ENCODE measurements at regions not wholly inside any gene's neighbourhood (a gene's known extent, or its start where the extent isn't known, plus 50 kb on each side); places are given as distances from the start of the nearest gene placed in this dataset.

DNA sequence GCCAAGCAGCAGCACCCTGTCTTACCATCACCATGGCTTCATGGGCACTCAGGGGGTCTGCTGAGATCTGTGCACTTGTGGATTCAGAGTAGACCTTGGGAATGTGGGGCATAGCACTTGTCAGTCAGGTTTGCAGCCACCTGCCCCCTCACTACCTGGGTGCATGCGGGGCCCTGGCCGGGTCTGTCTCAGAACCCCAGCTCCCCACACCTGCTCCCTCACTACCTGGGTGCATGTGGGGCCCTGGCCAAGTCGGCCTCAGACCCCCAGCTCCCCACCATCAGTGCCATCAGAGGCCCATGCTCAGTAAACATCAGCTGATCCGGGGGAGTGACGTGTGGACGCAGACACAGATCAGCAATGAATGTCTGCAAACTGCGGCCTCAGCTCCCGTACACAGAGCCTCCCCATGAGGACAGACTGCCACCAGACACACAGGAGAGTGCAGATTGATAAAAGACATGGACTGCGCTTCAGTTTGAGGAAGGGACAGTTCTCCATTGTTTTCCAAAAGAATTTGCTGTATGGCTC is 205.1 kb downstream of the GLI2 start:
- DNase-seq = no peak

DNA sequence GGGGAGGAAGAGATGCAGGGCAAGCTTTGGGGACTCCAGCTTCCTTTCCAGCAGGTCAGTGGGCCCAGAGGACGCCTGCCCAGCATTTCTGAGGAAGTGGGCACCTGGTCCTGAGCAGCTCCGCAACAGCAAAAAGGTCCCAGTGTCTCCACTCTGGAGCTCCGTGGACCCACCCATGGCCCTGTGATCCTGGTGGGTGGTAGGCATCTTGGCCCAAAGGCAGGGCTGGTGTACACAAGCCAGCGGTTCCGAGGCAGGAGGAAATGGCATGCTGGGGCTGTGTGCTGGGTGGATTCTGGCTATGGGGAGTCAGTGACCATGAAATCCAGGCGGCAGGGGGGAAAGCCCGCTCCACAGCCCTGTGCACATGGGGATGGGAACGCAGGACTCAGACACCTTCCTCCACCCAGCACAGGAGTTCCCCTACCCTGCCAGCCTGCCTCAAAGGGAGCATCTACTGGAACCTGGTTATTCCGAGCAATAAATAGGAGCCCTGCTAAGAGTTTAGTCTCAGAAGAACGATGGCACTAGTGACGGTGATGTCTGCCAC is 206.0 kb downstream of the GLI2 start:
- no peak for DNase-seq

DNA sequence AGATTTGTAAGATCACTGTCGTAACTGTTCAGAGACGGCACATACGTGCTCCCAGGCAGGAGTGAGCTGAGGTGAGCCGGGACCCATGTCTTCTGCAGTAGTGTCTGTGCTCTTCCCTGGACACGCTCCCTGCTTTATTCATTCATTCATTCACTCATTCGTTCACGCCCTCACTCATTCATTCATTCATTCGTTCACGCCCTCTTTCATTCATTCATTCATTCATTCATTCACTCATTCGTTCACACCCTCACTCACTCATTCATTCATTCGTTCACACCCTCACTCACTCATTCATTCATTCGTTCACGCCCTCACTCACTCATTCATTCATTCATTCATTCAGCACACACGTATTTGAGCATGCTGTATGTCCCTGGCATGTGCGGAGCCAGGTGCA is 207.0 kb downstream of the GLI2 start:
- no peak for DNase-seq

DNA sequence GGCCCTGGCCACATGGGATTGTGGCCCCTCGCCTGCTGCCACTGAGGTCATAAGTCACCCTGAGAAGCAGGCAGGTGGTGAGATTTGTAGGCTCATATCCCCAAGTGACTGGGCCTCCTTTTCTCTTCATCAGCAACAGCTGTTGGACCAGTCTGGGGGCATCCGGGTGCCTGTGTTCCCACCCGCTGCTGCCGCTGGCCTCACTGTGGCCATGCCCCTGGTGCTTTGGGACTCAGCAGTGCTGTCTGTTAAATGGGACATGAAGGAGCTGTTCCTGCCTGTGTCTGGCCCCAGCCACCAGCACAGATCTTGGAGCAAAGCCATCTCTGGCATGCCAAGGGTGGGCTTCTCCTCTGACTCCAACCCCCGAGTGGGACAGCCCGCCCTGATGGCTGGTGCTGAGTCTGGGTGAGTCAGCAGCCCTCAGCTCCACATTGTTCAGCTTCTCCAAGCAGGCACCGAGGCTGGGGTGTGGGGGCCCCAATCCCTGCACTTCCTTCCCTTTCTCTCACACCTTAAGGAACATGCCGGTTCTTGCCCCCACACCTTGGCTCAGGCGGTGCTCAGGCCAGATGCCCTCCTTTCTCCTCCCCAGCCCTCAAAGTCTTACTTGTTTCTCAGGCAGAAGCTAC is 207.9 kb downstream of the GLI2 start:
- DNase-seq = no peak

DNA sequence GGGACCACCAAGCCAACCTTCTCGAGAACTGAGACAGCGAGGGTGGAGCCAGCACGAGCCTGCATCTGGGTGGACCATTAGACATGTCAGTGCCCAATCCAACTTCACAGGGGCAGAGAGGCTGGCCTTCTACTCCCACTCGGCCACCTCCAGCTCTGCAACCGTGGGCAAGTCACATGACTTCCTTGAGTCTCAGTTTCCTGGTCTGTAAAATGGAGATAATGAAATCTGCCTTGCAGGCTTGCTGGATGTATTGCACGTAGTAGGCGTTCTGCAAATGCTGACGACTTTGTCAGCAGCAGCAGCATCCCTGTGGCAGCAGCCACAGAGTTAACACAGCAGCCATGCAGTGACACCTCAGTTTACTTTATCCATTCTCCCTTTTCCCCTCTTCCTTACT is 208.9 kb downstream of the GLI2 start:
- DNase-seq = no peak

DNA sequence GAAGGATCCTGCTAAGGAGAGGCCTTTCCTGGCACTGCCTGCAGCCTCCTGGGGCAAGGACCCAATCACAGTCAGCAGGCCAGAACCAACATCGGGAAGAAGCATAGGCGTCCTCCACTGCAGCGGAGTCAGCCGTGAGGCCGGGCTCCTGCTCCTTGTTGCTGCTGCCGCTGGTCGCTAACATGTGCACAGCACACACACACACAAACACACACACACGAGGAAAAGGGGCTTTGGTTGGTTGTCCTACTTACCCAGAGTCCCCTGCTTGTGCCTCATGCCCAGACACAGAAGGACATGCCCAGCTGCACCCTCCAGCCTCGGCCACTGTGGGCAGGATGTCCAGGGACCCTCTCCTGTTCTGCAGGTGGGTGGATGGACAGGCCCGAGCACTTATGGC is 209.4 kb downstream of the GLI2 start:
- DNase-seq = no peak

DNA sequence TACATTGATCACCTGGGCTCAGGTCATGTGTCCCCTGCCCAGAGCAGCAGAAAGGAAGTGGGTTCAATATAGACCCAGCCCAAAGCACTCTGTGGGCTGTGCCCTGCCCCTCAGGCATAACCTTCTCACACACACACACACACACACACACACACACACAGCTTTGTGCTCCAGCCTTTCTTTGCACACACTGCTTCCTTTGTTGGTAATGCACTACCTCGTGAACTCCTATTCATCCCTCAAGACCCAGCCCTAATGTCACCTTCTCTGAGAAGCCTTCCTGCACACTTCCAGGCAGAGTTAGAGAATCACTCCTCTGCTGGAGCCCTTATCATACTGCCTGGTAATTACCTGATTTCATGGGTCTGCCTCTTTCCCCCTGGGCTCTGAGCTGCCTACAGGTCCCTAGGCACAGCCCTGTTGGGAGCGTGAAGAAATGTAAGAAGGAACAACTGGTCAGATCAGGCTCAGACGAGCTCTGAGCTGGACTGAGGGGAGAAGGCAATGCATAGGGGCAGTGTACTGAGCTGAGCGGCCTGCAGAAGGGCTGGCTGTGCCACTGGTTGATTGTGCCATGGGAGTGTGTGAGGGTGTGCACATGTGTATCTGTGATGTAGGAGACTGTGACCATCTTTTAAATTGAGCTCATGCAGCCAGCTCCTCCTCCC is 210.3 kb downstream of the GLI2 start:
- DNase-seq = no peak

DNA sequence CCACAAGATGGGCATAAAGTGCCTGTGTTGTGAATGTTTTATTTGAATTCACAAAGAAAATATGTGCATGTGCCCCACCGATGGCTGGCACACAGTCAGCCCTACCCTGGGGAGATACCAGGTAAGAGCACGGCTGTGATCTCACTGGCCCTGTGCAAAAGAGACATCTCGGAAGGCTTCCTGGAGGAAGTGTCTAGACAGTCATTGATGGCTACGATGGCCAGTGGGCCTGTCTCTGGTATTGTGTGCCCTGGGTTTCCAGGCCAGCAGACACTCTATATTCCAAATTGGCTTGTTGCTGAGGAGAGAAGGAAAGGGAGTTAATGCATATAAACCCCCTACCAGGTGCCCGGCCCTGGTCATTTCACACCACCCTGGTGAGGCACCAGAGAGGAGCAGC is 211.7 kb downstream of the GLI2 start:
- no peak for DNase-seq

DNA sequence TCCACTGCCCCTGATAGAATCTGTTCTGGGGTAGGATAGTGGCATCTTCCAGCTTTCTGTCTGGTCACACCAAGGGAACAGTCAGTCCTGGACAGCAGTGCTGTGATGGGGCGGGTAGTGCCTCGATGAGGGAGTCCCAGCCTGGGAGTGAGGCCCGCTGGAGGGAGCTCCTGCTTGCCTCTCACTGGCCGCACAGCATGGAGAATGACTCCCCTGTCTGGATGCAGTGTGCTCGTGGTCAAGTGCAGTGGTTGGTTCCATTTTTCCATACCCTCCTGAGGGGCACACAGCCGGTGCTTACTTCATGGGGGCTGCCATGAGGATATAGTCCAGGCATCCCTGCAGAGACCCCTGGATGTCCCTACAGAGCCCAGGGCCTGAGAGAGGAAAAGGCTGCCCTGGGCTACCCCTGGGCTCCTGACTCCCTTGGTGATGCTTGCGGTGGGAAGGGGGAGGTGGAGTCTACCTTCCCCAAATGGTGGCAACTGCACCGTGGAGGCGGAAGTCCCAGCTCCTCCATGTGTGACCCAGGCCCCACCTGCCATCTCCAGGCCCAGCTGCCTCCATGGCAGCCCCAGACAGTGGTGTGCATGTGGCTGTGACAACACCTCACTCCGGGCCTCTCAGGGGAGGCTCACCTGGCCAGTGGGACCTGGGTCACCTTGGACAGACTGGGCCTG is 212.5 kb downstream of the GLI2 start:
- no peak for DNase-seq

DNA sequence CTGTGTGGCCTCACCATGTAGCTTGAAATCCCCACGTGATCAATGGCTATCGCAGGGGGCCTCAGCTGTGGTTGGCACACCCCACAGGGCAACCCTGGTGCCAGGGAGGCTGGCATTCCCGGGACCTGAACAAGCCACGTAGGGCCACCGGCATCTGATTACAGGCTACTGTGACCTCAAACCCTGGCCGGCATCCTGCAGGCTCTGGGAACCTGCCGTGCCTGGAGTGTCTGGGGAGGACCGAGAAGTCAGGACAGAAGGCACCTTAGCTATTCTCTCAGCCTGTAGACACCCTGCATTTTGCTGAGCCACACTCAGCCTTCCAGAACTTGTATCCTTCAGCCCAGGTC is 213.0 kb downstream of the GLI2 start:
- no peak for DNase-seq

DNA sequence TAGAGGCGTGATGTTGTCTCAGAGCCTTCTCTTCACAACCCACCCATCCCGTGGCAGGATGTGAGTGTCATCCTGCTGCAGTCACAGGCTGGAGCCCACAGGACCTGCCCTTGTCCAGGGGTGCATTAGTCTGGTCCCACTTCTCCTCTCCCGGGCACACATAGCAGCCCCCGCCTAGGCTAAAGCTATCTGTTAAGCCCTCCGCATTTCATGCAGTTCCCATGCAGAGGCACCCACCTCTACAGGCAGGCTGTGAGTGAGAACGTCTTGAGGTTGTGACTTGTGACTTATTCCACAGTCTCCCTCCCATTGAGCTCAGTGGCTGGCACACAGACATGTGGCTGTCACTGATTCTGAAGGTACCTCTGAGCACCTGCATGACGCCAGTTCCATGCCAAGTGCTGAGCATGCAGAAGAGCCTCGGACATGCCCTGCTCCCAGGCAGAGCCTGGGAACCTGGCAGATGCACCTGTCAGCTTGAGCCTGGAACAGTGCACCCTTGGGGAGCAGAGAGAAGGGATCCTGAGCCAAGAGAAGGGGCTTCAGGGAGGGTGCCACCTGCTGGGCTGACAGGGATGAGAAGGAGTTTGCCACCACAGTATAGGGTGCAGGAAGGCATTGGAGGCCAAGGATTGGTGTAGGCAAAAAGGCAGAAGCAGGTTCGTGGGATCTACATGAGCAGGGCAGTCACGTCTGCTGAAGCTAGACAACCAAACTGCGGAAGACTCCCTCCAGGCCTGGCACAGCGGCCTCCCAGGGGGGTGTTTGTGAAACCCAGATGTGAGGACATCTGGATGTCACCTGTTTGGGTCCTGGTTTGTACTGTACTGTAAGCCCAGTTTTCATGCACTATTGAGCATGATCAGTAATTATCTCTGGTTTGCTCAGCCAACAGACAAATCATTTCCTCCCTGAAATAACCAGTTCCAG is 213.6 kb downstream of the GLI2 start:
- no peak for DNase-seq

DNA sequence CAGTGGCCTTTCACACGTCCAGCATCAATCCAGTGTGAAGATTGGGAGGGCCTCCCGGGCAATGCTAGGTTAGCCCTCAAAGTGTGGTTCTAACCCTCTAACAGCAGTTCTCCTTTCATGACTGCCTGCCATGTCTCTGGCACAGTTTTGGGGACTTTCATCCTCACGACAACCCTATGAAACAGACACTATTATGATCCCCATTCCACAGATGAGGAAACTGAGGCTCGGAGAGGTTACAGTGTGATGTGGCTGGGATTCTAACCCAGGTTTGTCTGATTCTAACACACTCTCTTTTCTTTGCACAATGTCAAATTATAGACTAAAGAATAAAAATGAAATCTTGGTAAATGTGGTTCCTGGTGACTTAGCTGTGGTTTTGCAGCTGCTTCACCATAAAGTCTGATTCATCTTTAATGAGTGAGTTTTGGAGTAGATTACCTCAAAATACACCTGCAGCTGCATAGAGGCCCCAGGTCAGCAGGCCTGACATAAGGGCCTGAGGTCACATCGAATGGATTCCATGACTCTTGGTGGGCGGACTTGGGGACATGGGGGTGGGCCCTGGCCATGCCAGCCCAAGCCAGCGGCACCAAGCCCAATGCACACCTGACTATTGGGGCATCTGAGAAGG is 214.4 kb downstream of the GLI2 start:
- no peak for DNase-seq

DNA sequence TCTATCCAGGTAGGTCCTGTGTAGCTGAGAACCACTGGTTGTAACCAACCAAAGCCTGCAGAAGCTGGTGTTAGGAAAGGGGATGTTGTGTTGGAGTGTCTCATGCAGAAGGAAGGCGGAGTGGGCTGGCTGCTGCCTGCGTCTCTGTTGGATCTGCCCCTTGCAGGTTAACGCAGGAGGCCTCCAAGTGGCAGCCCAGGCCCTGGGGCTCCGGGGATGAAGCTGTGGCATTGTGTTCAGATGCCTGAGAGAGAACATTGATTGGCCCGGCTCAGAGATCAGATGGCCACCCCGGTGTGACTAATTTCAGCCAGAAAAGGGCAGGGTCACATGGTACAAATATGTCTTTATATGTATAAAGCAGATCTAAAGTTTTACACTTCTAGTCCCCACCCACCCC is 216.0 kb downstream of the GLI2 start:
- DNase-seq = no peak

DNA sequence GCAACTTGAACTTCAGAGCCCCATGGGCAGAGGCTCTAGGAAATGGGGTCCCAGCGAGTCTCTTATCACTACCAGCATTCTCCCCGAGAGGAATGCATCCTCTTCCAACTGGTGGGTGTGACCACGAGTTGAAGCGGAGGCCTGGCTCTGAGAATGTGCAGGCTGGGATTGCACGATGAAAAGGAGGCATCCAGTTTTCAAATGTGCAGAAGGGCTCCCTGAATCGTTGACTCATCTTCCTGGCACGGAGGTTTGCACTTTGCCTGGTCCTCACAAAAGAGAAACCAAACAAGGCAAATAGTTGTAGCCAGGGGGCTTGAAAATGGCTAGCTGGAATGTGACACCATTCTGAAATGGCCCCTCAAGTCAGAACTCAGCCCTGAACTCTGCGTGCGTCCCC is 216.7 kb downstream of the GLI2 start:
- DNase-seq = no peak

DNA sequence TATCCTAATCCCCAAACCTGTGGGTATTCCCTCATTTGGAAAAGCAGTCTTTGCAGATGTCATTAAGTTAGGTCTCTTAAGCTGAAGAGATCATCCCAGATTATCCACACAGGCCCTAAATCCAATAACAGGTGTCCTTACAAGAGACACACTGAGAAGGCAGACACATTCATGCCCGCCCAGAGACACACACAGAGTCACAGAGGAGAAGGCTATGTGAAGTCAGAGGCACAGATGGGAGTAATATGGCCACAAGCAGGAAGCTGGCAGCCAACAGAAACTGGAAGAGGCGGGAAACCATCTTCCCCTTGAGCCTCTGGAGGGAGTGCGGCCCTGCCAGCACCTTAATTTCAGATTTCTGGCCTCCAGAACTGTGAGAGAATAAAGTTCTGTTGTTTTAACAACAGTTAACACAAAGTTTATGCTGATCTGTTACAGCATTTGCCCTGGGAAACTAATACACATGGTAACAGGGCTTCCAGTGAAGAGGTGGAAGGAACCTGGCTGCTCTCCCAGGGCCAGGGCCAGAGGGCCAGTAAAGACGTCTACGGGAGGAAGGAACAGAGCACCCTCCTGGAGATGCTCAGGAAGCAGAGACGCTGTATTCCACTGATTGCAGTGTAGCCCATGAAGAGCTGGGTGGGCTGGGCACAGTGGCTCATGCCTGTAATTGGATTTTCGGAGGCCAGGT is 217.5 kb downstream of the GLI2 start:
- DNase-seq = no peak

DNA sequence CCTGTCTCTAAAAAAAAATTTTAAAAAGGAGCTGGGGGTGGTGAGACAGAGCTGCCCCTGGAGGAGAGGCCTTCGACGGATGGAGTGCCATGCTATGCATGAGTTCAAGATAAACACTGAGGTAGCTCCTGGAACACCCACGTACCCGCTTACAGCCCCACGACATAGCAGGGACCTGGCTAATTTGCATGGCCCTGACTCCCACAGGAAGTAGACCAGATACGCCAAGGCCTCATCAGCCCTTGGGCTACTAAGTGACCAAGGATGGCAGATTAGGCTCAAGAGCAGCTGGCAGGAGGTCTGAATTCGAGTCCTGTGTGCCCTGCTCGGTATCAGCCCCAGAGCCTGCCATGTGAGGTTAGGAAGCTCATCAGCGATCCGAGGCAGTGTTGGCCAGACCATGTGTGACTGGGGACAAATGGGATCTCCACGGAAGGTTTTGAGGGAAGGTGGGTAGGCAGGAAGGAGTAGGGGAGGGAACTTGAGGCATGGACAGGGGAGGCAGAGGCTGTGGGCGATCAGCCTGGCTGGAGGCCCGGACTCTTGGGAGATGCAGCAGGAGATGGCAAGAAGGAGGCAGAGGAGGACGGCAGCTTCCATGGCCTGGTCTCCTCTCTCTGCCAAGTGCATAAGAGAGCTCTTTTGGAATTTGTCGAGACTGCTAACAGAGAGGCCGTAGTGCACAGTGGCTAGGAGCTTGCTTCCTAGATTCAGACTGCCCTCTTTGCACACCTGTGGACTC is 218.3 kb downstream of the GLI2 start:
- no peak for DNase-seq

DNA sequence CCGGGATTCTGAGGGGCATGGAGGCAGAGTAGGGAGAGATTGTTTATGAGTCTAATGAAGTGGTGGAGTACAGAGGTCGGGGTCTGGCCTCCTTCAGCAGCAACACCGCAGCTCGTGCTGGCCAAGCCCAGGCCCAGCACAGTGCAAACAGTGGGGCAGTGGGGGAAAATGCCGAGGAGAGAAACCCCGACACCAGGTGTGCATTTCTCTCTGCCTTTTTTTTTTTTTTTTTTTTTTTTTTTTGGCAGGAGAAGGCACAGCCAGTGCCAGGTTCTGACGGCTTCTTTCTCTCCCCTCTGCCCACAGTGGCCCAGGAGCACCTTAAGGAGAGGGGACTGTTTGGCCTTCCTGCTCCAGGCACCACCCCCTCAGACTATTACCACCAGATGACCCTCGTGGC is 219.3 kb downstream of the GLI2 start:
- peak; percentile 1 for DNase-seq

DNA sequence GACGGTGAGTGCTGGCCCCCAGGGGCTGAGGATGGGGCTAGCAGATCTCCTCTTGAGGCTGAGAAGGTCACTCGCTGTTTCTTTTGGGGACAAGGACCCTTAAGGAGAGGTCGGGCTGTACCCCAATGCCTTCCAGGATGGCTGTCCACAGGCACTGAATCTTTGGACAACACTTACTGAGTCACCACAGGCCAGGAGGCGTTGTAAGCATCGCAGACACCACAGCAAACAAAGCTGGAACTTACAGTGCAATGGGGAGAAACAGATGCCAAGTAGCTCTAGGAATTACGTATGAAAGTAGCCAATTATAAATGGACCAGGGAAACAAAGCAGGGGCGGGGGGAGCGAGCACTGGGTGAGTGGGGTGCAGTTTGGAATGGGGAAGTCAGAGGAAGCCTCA is 219.8 kb downstream of the GLI2 start:
- DNase-seq = no peak

DNA sequence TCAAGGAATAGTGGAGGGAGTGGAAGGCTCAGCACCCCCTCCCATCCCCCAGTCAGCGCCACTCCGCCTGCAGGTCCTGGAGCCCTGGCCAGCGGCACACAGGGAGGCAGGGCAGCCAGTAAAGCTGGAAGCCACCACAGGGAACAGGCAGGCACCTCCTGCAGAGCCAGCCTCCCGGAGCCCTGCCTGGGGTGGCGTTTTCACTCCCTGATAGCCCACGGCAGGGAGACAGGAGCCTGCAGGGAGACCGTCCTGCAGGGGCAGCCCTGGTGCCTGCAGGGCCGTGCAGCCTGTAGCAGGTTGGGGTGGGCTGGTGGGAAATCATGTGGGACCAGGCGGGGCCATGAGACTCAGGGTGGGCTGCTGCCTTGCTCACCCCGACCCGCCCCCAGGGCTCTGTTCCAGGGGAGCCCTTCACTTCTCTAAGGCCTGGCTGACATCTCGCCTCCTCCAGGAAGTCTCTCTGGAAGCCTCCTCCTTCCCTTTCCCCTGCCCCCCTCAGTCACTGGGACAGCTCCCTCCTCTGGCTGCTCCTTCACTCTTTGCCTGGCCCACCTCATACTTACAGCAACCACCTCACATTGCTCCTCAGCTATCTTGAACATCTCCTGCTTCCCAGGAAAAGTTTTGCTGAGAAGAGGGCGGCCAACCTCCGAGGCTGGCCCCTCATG is 221.0 kb downstream of the GLI2 start:
- no peak for DNase-seq

DNA sequence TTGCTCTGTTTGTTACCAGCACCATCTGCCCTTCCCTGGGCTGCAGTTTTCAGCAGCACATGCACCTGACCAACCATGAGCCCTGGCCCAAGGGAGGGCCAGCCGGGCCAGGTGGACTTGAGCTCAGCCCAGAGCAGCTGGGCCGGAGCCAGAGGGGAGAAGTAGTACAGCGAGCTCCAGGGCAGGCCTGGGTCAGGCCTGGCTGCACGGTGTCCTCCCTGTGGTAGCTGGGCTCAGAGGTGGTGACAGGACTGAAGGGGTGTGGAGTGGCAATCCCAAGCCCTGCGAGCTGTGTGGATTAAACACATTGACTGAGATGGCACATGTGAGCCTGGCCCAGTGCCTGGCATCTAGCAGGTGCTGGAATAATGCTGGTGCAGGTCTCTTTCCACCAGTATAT is 222.2 kb downstream of the GLI2 start:
- DNase-seq = no peak

Measured in NCI-H1092 treated with DMSO at 0.1 percent for 48 hours (cell line).